Endothelial cell (in vitro differentiated cells): ENCODE measurements at regions not wholly inside any gene's neighbourhood (a gene's known extent, or its start where the extent isn't known, plus 50 kb on each side); places are given as distances from the start of the nearest gene placed in this dataset.

Experiments
- DNase-seq: peaks from one replicate; pipeline ENCODE4 v3.0.0; 2021; ENCODE audit warnings: low spot score
- H3K27ac Mint-ChIP-seq: one replicate; pipeline ENCODE4 v1.8.0; 2021; ENCODE audit warnings: mixed read lengths, inconsistent platforms; ENCODE audit not compliant: unreplicated experiment
- H3K27me3 Mint-ChIP-seq: one replicate; pipeline ENCODE4 v1.8.0; 2021; ENCODE audit warnings: mild to moderate bottlenecking, moderate library complexity, mixed read lengths, inconsistent platforms; ENCODE audit not compliant: unreplicated experiment
- H3K36me3 Mint-ChIP-seq: one replicate; pipeline ENCODE4 v1.8.0; 2021; ENCODE audit warnings: mild to moderate bottlenecking, low read depth, mixed read lengths, inconsistent platforms; ENCODE audit not compliant: unreplicated experiment
- H3K4me1 Mint-ChIP-seq: one replicate; pipeline ENCODE4 v1.8.0; 2021; ENCODE audit warnings: mild to moderate bottlenecking, mixed read lengths, inconsistent platforms; ENCODE audit not compliant: unreplicated experiment
- H3K4me3 Mint-ChIP-seq: one replicate; pipeline ENCODE4 v1.8.0; 2021; ENCODE audit warnings: mild to moderate bottlenecking, mixed read lengths, inconsistent platforms; ENCODE audit not compliant: unreplicated experiment
- H3K9me3 Mint-ChIP-seq: one replicate; pipeline ENCODE4 v1.8.0; 2021; ENCODE audit warnings: mixed read lengths, inconsistent platforms; ENCODE audit not compliant: unreplicated experiment
- CTCF ChIP-seq: fragments of 200-600 bp; sonication (generic); IDR thresholded peaks from one replicate; pipeline ENCODE4 v1.5.0; 2021; ENCODE audit warnings: antibody characterized with exemption; ENCODE audit not compliant: unreplicated experiment

DNA sequence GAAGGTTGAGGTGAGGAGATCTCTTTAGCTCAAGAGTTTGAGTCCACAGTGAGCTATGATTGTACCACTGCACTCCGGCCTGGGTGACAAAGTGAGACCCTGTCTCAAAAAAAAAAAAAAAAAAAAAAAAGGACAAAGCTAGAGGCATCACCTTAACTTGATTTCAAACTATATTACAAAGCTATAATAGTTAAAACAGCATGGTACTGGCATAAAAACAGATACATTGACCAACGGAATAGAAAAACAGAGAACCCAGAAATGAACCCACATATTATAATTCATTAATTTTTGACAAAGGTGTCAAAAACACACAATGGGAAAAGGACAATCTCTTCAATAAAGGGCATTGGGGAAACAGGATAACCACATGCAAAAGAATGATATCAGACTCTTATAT, 50.8 kb upstream of the MBOAT1 start:
- Mint-ChIP-seq H3K36me3 (no peaks in the 10 kb centered on the region), H3K4me3 (no peak overlapping the region), H3K9me3 (no peaks in the 10 kb centered on the region), H3K27ac (no peak overlapping the region), H3K4me1 (no peaks in the 10 kb centered on the region), H3K27me3 (peaks cover 1% of the 10 kb centered on the region)
- no peak for TF ChIP-seq CTCF
- no peak for DNase-seq

DNA sequence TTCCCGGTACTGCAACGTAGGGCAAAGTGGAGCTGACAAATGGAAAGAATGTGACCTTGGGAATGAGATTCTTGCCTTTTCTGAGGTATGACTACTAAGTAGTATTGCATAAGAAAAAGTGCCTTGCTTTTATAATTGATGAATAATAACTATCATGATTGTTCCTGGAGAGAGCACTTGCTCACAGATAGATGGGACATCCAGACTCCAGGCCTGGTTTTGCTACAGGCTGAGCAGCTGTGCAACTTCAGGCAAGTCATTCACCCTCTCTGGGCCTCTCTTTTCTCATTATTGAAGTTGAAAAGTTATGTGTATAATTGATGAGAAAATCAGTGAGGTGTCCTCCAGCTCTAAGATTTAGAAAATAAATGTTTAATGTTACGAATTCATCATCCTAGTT, 53.6 kb upstream of the MBOAT1 start:
- Mint-ChIP-seq H3K4me3 (no peak overlapping the region), H3K27me3 (peaks cover 1% of the 10 kb centered on the region)
- no peak for DNase-seq

DNA sequence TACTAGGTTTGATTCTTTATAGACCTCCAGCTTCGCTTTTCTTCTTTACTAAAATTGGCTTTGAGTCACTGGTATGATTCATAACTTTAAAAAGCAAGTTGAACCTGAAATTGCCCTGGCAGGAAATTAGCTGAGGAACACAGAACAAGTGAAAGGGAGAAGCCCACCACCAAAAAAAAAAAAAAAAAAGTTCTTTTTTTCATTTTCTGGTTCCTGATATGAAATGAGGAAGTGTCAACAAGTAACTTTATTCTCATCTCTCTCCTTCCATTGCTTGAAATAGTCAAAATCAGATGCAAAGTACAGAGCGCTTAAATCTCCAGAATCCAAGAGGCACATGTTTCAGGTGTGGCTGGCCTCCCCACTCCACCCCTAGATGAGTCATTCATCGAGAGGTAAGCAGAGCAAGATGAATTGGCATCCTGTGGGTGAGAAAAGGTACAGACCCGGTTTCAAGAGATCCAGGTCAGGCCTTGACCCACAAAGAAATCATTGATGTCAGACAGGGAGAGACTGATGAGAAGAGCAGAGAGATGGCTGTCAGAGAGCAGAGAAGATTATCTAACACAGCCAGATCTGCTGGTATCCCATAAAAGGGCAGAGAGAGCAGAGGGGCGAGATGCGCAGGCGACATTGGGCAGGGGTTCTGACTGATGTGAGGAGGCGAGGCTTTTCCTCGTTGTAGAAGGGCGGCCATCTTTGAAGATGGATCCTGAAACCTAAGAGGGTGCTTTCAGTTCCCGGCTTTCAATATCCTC, 54.8 kb upstream of the MBOAT1 start:
- Mint-ChIP-seq H3K4me3 (no peak overlapping the region), H3K9me3 (no peaks in the 10 kb centered on the region), H3K27me3 (peaks cover 1% of the 10 kb centered on the region), H3K27ac (no peak overlapping the region), H3K4me1 (peaks cover 2% of the 10 kb centered on the region), H3K36me3 (no peaks in the 10 kb centered on the region)
- DNase-seq = no peak
- TF ChIP-seq CTCF = no peak

More for the DNA sequence above, 53.6 kb upstream of the MBOAT1 start:
- no peaks in the 10 kb centered on the region for H3K36me3 Mint-ChIP-seq
- H3K9me3 Mint-ChIP-seq = no peaks in the 10 kb centered on the region
- no peak overlapping the region for H3K27ac Mint-ChIP-seq
- TF ChIP-seq CTCF = no peak
- H3K4me1 Mint-ChIP-seq = no peaks in the 10 kb centered on the region

DNA sequence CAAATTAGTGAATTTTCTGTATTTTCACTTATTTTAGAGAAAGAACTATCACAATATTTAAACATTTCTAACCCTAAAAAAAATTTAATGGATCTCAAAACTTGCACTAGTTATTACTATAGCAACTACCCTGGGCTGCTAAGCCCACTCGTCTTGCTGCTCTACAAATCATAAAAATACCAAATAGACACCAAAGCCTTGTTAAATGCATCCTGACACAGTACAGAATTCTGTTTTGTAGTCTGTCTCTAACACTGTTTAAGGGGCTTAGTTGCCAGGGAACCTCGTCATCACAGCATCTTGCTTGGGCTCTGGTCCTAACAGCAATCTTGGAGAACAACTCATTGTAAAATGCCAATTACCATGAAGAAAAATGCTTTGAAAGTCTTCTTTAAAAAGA, 56.9 kb upstream of the MBOAT1 start:
- H3K27ac Mint-ChIP-seq = no peak overlapping the region
- no peak for TF ChIP-seq CTCF
- no peak for DNase-seq
- no peaks in the 10 kb centered on the region for H3K9me3 Mint-ChIP-seq
- no peaks in the 10 kb centered on the region for H3K36me3 Mint-ChIP-seq
- H3K4me3 Mint-ChIP-seq = no peak overlapping the region
- peaks cover 2% of the 10 kb centered on the region for H3K4me1 Mint-ChIP-seq
- peaks cover 1% of the 10 kb centered on the region for H3K27me3 Mint-ChIP-seq

- Mint-ChIP-seq H3K27me3 (peaks cover 2% of the 10 kb centered on the region), H3K4me1 (peaks cover 2% of the 10 kb centered on the region), H3K4me3 (no peak overlapping the region), H3K36me3 (no peaks in the 10 kb centered on the region), H3K9me3 (no peaks in the 10 kb centered on the region), H3K27ac (no peak overlapping the region)
- TF ChIP-seq CTCF = no peak
- DNase-seq = no peak
These were observed 59.5 kb upstream of the MBOAT1 start for GRCh38 chr6:20271818-20272217.
